BJ (cell line): ENCODE measurements at regions not wholly inside any gene's neighbourhood (a gene's known extent, or its start where the extent isn't known, plus 50 kb on each side); places are given as distances from the start of the nearest gene placed in this dataset.
"Not testable (repeated sequence)": the region's sequence is repeated elsewhere in the genome, so short reads cannot be mapped to it uniquely, and the experiment has no call there.

Experiments
- CTCF ChIA-PET: fragments of 350-600 bp; formaldehyde crosslinking; extraction: SDS; loops from one replicate; lab custom pipeline; 2021; ENCODE audit warnings: antibody characterized with exemption, inconsistent platforms; lab: Yijun Ruan, JAX
- POLR2A ChIA-PET: fragments of 300-600 bp; sonication (Branson Sonifier 250); formaldehyde crosslinking; extraction: SDS; loops from one replicate; lab custom pipeline; 2021; ENCODE audit warnings: antibody characterized with exemption; lab: Charles Lee
- DNase-seq: peaks from one replicate; pipeline ENCODE4 v3.0.0-alpha.2; 2011; ENCODE audit warnings: low read depth
- H3K27me3 ChIP-seq: 2 replicates; pipeline ENCODE4 v1.6.0; 2011; ENCODE audit warnings: low read length; ENCODE audit not compliant: control insufficient read depth, insufficient read depth
- H3K36me3 ChIP-seq: 2 replicates; pipeline ENCODE4 v1.5.1; 2011; ENCODE audit warnings: low read length; ENCODE audit not compliant: control insufficient read depth, insufficient read depth
- H3K4me3 ChIP-seq: 2 replicates; pipeline ENCODE4 v1.5.1; 2011; ENCODE audit warnings: low read depth, mild to moderate bottlenecking, control low read depth, low read length
- CTCF ChIP-seq: IDR thresholded peaks from 2 replicates; pipeline ENCODE4 v1.5.1; 2011; ENCODE audit warnings: low read depth, mild to moderate bottlenecking, control low read depth, inconsistent platforms, low read length, moderate library complexity; ENCODE audit not compliant: insufficient read depth

GRCh38 chr9:95391271-95391670 lies 73.8 kb upstream of the FANCC start:
- H3K27me3 ChIP-seq, H3K4me3 ChIP-seq, H3K36me3 ChIP-seq, POLR2A ChIA-PET, DNase-seq: not testable (repeated sequence)
- CTCF ChIA-PET, result interaction anchor here (0.6 kb wide), 1 partner anchor 15 kb away, joined by 3 read pairs; no protein-coding TSS in a partner anchor

GRCh38 chr9:95389373-95389772 lies 71.9 kb upstream of the FANCC start:
- Histone ChIP-seq H3K27me3 (peaks cover 7% of the 10 kb centered on the region), H3K4me3 (no peak overlapping the region), H3K36me3 (no peaks in the 10 kb centered on the region)
- no peak for DNase-seq
- no peak for TF ChIP-seq CTCF
- CTCF ChIA-PET, result no interaction called here
- POLR2A ChIA-PET, result no interaction called here

- no peaks in the 10 kb centered on the region for H3K36me3 ChIP-seq
- no peak for TF ChIP-seq CTCF
- peaks cover 7% of the 10 kb centered on the region for H3K27me3 ChIP-seq
- no peak overlapping the region for H3K4me3 ChIP-seq
- ChIA-PET POLR2A (no interaction called here), CTCF (no interaction called here)
- no peak for DNase-seq
These were observed 69.3 kb upstream of the FANCC start for GRCh38 chr9:95386843-95387242.

GRCh38 chr9:95385521-95385920 lies 68.0 kb upstream of the FANCC start:
- no peaks in the 10 kb centered on the region for H3K36me3 ChIP-seq
- ChIA-PET CTCF (no interaction called here), POLR2A (no interaction called here)
- DNase-seq, result no peak
- no peak for TF ChIP-seq CTCF
- no peak overlapping the region for H3K4me3 ChIP-seq
- peaks cover 9% of the 10 kb centered on the region for H3K27me3 ChIP-seq

- Histone ChIP-seq H3K4me3 (no peak overlapping the region), H3K27me3 (peaks cover 11% of the 10 kb centered on the region), H3K36me3 (no peaks in the 10 kb centered on the region)
- CTCF ChIA-PET, result interaction anchor here (1.2 kb wide), 1 partner anchor 119 kb away, joined by 3 read pairs; no protein-coding TSS in a partner anchor
- no peak for DNase-seq
- no peak for TF ChIP-seq CTCF
- POLR2A ChIA-PET, result no interaction called here
These were observed 66.3 kb upstream of the FANCC start for GRCh38 chr9:95383845-95384244.

- H3K36me3 ChIP-seq, result no peaks in the 10 kb centered on the region
- peak; percentile 65 for DNase-seq
- ChIA-PET POLR2A (no interaction called here), CTCF (interaction anchor here (1.2 kb wide), 1 partner anchor 118 kb away, joined by 3 read pairs; no protein-coding TSS in a partner anchor)
- TF ChIP-seq CTCF, result no peak
- H3K4me3 ChIP-seq, result no peak overlapping the region
- peaks cover 11% of the 10 kb centered on the region for H3K27me3 ChIP-seq
These were observed 65.7 kb upstream of the FANCC start for GRCh38 chr9:95383185-95383676.
